Activated CD4-positive, alpha-beta memory T cell treated with anti-CD3 and anti-CD28 coated beads, Interleukin-2, amount 10 ng/mL, durations not matched to agents 7 days and 5 days (primary cell): ENCODE measurements at regions not wholly inside any gene's neighbourhood (a gene's known extent, or its start where the extent isn't known, plus 50 kb on each side); places are given as distances from the start of the nearest gene placed in this dataset.
"Not testable (repeated sequence)": the region's sequence is repeated elsewhere in the genome, so short reads cannot be mapped to it uniquely, and the experiment has no call there.

Experiments
- CTCF ChIA-PET: fragments of 350-600 bp; sonication (Branson Sonifier 250); formaldehyde crosslinking; loops from one replicate; lab custom pipeline; 2021; ENCODE audit warnings: antibody characterized with exemption, inconsistent platforms; lab: Charles Lee
- POLR2A ChIA-PET: fragments of 350-600 bp; sonication (Branson Sonifier 250); formaldehyde crosslinking; loops from one replicate; lab custom pipeline; 2021; ENCODE audit warnings: antibody characterized with exemption; lab: Charles Lee
- DNase-seq: peaks from one replicate; pipeline ENCODE4 v3.0.0-alpha.2; 2020
- H3K27ac Mint-ChIP-seq: one replicate; pipeline ENCODE4 v1.8.0; 2021; ENCODE audit warnings: mild to moderate bottlenecking, mixed read lengths
- H3K27me3 Mint-ChIP-seq: one replicate; pipeline ENCODE4 v1.8.0; 2021; ENCODE audit warnings: mixed read lengths
- H3K36me3 Mint-ChIP-seq: one replicate; pipeline ENCODE4 v1.8.0; 2021; ENCODE audit warnings: low read depth, mixed read lengths
- H3K4me1 Mint-ChIP-seq: one replicate; pipeline ENCODE4 v1.8.0; 2021; ENCODE audit warnings: mixed read lengths
- H3K4me3 Mint-ChIP-seq: one replicate; pipeline ENCODE4 v1.8.0; 2021; ENCODE audit warnings: mild to moderate bottlenecking, mixed read lengths
- H3K9me3 Mint-ChIP-seq: one replicate; pipeline ENCODE4 v1.8.0; 2021; ENCODE audit warnings: mixed read lengths

GRCh38 chr13:50162567-50162966 is 147.3 kb downstream of the KCNRG start:
- Mint-ChIP-seq H3K9me3 (no peaks in the 10 kb centered on the region), H3K27me3 (peaks cover 42% of the 10 kb centered on the region), H3K36me3 (no peaks in the 10 kb centered on the region), H3K4me3 (no peak overlapping the region), H3K4me1 (no peaks in the 10 kb centered on the region), H3K27ac (no peak overlapping the region)
- ChIA-PET CTCF (interaction anchor here (0.7 kb wide), 1 partner anchor 13 kb away, joined by 3 read pairs; no protein-coding TSS in a partner anchor), POLR2A (no interaction called here)
- DNase-seq, result no peak

DNA sequence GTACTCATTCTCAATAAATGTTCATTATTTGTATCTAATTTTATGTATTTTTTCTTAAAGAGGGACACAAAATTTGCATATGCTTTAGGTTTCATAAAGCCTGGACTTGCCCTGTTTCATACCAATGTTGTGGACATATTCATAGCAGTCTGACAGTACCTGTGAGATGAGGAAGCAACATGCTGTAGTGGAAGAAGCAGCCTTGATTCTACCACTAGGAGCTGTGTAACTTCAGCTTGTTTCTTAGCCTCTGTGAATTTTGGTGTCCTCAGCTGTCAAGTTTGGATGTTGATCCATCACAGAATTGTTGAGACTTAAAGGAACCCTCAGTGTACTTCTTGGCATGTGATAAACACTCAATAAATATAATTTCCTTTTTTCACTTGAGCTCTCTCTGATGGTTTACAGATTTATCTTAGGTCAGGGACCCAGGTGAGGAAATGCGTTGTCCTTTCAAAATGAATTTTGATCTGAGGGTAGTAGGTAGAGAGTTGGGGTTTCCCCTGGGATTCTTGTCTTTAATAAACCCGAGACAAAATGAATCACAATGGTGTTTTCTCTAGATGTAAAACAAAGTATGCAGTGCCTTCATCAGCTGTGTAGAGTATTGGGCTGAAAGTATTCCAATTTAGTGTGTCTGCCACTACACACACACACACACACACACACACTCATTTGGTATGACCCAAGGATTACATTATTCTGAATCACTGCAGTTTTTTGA is 152.1 kb downstream of the KCNRG start:
- DNase-seq, result no peak
- H3K4me3 Mint-ChIP-seq, result no peak overlapping the region
- peaks cover 27% of the 10 kb centered on the region for H3K27me3 Mint-ChIP-seq
- no peaks in the 10 kb centered on the region for H3K4me1 Mint-ChIP-seq
- H3K9me3 Mint-ChIP-seq, result no peaks in the 10 kb centered on the region
- H3K27ac Mint-ChIP-seq, result no peak overlapping the region
- H3K36me3 Mint-ChIP-seq, result no peaks in the 10 kb centered on the region
- POLR2A ChIA-PET, result interaction anchor here (1.2 kb wide), 1 partner anchor 85 kb away, joined by 3 read pairs; no protein-coding TSS in a partner anchor
- CTCF ChIA-PET, result no interaction called here

- Mint-ChIP-seq H3K9me3 (no peaks in the 10 kb centered on the region), H3K4me3 (no peak overlapping the region), H3K27me3 (peaks cover 28% of the 10 kb centered on the region), H3K4me1 (no peaks in the 10 kb centered on the region), H3K27ac (no peak overlapping the region), H3K36me3 (no peaks in the 10 kb centered on the region)
- DNase-seq, result no peak
- CTCF ChIA-PET, result no interaction called here
- POLR2A ChIA-PET, result interaction anchor here (1.2 kb wide), 1 partner anchor 85 kb away, joined by 3 read pairs; no protein-coding TSS in a partner anchor
Measured at GRCh38 chr13:50167967-50168366, 152.7 kb downstream of the KCNRG start.

DNA sequence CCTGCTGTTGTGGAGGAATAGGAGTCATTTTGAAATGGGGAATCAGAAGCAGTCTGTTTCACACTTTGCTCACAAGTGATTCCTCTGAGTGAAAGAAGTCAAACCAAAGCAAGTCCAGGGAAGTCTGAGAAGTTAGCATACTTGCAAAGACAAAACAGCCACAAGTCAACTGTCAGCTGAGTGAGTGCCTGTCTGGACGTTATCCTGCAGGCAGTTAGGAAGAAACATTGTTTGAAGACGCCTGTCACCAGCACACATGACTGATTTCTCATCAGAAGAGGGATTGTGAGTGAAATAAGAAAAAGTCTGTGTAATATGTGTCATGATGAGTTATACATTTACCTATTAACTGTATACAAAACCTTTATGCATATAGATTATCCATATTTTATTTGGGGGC is 153.5 kb downstream of the KCNRG start:
- H3K4me3 Mint-ChIP-seq, result no peak overlapping the region
- H3K27me3 Mint-ChIP-seq, result peaks cover 25% of the 10 kb centered on the region
- H3K9me3 Mint-ChIP-seq, result no peaks in the 10 kb centered on the region
- CTCF ChIA-PET, result no interaction called here
- no peaks in the 10 kb centered on the region for H3K36me3 Mint-ChIP-seq
- DNase-seq, result no peak
- no peak overlapping the region for H3K27ac Mint-ChIP-seq
- POLR2A ChIA-PET, result no interaction called here
- H3K4me1 Mint-ChIP-seq, result no peaks in the 10 kb centered on the region

DNA sequence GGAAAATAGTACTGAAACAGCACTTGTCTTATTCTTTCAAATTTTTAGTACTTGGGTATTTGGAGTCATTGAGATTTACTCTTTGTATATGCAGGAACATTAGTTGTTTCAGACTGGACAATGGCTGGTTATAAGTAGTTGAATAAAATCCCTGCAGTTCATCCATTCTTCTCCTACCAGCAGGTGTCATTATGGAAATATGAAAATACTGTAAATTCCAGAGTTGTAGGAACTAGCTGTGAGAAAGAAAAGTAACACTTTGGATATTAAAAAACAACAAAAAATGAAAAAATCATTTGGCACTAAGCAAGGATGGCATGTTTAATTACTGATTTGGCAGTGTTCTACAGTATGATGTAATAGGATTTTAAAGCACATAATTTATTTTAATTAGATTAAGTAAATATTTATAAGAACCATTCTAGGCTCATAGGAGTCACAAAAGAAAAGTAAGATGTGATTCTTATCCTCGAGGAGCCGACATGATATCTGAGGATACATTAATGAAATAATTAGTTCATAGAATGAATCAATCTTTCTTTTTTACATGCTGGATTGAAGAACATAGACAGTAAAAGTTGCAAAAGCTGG is 155.3 kb downstream of the KCNRG start:
- ChIA-PET CTCF (no interaction called here), POLR2A (interaction anchor here (0.9 kb wide), 1 partner anchor 738 kb away, joined by 3 read pairs; no protein-coding TSS in a partner anchor)
- no peaks in the 10 kb centered on the region for H3K36me3 Mint-ChIP-seq
- H3K4me3 Mint-ChIP-seq, result no peak overlapping the region
- H3K9me3 Mint-ChIP-seq, result no peaks in the 10 kb centered on the region
- no peaks in the 10 kb centered on the region for H3K4me1 Mint-ChIP-seq
- DNase-seq, result no peak
- peaks cover 34% of the 10 kb centered on the region for H3K27me3 Mint-ChIP-seq
- H3K27ac Mint-ChIP-seq, result no peak overlapping the region

DNA sequence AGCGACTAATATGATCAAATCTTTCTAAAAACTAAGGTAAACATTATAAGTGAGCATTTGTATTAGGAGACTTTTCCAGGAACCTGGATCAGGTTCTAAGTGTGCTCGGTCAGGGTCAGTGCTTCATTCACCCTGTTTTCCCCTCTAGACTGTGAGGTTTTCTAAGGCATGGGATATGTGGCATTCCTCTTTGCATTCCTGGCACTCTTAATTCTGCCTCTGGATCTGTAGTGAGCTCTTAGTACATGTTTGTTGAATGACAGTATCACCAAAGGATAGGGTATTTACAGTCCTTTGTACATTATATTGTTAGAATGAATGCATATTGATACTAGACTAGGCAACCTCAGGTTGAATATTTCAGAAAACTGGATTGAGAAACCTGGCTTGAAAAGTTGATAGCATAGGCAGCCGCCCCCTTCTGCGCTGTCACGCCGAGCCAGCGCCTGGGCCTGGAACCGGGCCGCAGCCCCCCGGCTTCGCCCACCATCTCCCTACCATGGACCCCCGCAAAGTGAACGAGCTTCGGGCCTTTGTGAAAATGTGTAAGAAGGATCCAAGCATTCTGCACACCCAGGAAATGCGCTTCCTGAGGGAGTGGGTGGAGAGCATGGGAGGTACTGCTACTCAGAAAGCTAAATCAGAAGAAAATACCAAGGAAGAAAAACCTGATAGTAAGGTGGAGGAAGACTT is 156.5 kb downstream of the KCNRG start:
- no peaks in the 10 kb centered on the region for H3K9me3 Mint-ChIP-seq
- peaks cover 30% of the 10 kb centered on the region for H3K27me3 Mint-ChIP-seq
- H3K4me1 Mint-ChIP-seq, result no peaks in the 10 kb centered on the region
- no peak overlapping the region for H3K27ac Mint-ChIP-seq
- ChIA-PET POLR2A (no interaction called here), CTCF (no interaction called here)
- DNase-seq, result no peak
- no peak overlapping the region for H3K4me3 Mint-ChIP-seq
- H3K36me3 Mint-ChIP-seq, result no peaks in the 10 kb centered on the region

DNA sequence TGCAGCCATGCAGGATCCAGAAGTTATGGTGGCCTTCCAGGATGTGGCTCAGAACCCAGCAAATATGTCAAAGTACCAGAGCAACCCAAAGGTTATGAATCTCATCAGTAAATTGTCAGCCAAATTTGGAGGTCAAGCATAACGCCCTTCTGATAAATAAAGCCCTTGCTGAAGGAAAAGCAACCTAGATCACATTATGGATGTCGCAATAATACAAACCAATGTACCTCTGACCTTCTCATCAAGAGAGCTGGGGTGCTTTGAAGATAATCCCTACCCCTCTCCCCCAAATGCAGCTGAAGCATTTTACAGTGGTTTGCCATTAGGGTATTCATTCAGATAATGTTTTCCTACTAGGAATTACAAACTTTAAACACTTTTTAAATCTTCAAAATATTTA is 157.8 kb downstream of the KCNRG start:
- CTCF ChIA-PET, H3K4me1 Mint-ChIP-seq, H3K36me3 Mint-ChIP-seq, DNase-seq, POLR2A ChIA-PET, H3K9me3 Mint-ChIP-seq, H3K27ac Mint-ChIP-seq, H3K4me3 Mint-ChIP-seq: not testable (repeated sequence)
- peaks cover 31% of the 10 kb centered on the region for H3K27me3 Mint-ChIP-seq

DNA sequence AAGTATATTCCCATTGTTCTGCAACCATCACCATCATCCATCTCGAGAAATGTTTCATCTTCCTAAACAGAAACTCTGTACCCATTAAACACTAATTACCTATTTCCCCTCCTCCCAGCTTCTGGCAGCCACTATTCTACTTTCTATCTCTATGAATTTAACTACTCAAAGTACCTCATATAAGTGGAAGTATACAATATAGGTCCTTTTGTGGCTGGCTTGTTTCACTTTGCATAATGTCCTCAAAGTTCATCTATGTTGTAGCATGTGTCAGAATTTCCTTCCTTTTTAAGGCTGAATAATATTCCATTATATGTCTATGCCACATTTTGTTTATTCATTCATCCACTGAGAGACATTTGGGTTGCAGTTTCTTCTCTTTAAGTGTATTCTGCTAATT is 159.4 kb downstream of the KCNRG start:
- POLR2A ChIA-PET, result no interaction called here
- Mint-ChIP-seq H3K9me3 (no peaks in the 10 kb centered on the region), H3K36me3 (no peaks in the 10 kb centered on the region), H3K27me3 (peaks cover 32% of the 10 kb centered on the region), H3K4me3 (no peak overlapping the region), H3K4me1 (no peaks in the 10 kb centered on the region), H3K27ac (no peak overlapping the region)
- CTCF ChIA-PET, result no interaction called here
- no peak for DNase-seq

GRCh38 chr13:50179977-50180376 is 164.7 kb downstream of the KCNRG start:
- no peaks in the 10 kb centered on the region for H3K9me3 Mint-ChIP-seq
- ChIA-PET CTCF (interaction anchor here (0.6 kb wide), 1 partner anchor 627 kb away, joined by 3 read pairs; no protein-coding TSS in a partner anchor), POLR2A (interaction anchor here (1.0 kb wide), 1 partner anchor 56 kb away, joined by 3 read pairs; no protein-coding TSS in a partner anchor)
- H3K27ac Mint-ChIP-seq, result no peak overlapping the region
- peaks cover 20% of the 10 kb centered on the region for H3K27me3 Mint-ChIP-seq
- no peak overlapping the region for H3K4me3 Mint-ChIP-seq
- no peak for DNase-seq
- no peaks in the 10 kb centered on the region for H3K36me3 Mint-ChIP-seq
- H3K4me1 Mint-ChIP-seq, result no peaks in the 10 kb centered on the region

DNA sequence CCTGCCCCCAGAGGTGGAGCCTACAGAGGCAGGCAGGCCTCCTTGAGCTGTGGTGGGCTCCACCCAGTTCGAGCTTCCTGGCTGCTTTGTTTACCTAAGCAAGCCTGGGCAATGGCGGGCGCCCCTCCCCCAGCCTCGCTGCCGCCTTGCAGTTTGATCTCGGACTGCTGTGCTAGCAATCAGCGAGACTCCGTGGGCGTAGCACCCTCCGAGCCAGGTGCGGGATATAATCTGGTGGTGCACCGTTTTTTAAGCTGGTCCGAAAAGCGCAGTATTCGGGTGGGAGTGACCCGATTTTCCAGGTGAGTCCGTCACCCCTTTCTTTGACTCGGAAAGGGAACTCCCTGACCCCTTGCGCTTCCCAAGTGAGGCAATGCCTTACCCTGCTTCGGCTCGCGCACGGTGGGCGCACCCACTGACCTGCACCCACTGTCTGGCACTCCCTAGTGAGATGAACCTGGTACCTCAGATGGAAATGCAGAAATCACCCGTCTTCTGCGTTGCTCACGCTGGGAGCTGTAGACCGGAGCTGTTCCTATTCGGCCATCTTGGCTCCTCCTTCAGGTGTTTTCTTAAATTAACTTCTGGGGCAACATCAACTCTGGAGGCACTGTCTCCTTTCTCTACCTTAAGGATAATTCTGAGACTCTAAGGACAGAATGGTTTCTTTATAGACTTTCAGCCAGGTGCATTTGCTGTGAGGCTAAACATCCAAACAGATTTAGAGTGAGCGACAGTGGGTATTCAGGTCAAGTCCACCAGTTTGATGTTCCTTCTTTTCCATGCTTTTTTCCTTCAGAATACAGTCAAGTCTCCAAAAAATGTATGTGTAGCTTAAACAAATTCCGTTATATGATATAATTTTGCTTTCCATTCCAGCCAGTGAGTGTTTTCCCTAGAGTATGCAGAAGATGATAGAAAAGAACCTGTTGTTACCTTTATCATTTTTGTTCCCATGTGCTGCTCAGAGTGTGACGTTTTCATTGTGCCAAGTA is 170.8 kb downstream of the KCNRG start:
- Mint-ChIP-seq H3K27me3 (peaks cover 21% of the 10 kb centered on the region), H3K4me3 (peak overlapping the region; percentile 49)
- CTCF ChIA-PET, H3K9me3 Mint-ChIP-seq, H3K27ac Mint-ChIP-seq, H3K36me3 Mint-ChIP-seq, DNase-seq, H3K4me1 Mint-ChIP-seq, POLR2A ChIA-PET: not testable (repeated sequence)

DNA sequence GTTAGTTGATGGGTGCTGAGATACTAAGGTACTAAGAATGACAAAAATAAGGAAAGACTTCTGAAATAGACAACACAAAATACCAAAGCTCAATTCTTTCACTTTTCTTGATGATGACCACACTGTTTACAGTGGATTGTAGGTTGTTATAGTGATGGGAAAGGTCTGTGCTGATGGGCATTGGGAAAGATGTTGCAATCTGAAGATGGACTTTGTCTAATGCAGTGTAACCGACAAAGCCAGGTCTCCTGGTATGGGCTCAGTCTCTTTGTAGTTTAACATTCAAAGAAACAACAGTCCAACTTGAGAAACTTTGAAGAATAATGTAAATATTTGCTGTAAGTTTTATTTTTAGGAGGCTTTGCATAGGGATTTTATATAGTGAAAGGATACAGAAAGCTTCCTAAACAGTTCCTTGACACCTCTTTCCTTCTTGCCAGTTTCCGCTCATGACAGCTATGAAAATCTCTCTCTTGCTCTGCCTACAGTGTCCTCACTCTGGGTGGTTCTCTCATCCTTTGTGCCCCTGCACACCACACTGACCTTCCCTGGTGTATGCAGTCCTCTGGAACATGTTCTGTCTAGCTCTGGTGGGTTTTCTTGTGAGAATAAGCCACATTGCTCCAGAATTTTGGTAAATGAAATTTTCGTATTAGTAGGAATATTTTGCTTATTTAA is 172.2 kb downstream of the KCNRG start:
- CTCF ChIA-PET, result interaction anchor here (0.6 kb wide), 1 partner anchor 568 kb away, joined by 3 read pairs; no protein-coding TSS in a partner anchor
- DNase-seq, result no peak
- Mint-ChIP-seq H3K4me1 (peaks cover 3% of the 10 kb centered on the region), H3K27me3 (peaks cover 30% of the 10 kb centered on the region), H3K4me3 (no peak overlapping the region), H3K36me3 (no peaks in the 10 kb centered on the region), H3K27ac (no peak overlapping the region), H3K9me3 (no peaks in the 10 kb centered on the region)
- POLR2A ChIA-PET, result no interaction called here

DNA sequence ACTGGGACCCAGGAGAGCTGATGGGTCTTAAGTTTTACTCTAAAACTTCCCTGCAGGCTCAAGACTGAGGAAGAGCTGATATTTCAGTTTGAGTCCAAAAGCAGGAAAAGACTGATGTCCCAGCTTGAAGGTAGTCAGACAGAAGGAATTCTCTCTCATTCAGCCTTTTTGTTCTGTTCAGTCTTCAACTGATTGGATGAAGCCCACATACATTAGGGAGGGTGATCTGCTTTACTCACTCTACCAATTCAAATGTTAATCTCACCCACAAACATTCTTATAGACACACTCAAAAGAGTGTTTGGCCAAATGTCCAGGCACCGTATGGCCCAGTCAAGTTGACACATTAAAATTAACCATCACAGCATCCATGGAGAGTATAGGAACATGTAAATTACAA is 173.5 kb downstream of the KCNRG start:
- POLR2A ChIA-PET, result interaction anchor here (1.4 kb wide), 1 partner anchor 59 kb away, joined by 4 read pairs; no protein-coding TSS in a partner anchor
- Mint-ChIP-seq H3K27me3 (peaks cover 31% of the 10 kb centered on the region), H3K9me3 (no peaks in the 10 kb centered on the region), H3K4me3 (no peak overlapping the region), H3K36me3 (no peaks in the 10 kb centered on the region), H3K27ac (no peak overlapping the region), H3K4me1 (peaks cover 3% of the 10 kb centered on the region)
- DNase-seq, result no peak
- CTCF ChIA-PET, result interaction anchor here (1.0 kb wide), 1 partner anchor 212 kb away, joined by 3 read pairs; no protein-coding TSS in a partner anchor
